GM12878 (cell line): ENCODE measurements at regions not wholly inside any gene's neighbourhood (a gene's known extent, or its start where the extent isn't known, plus 50 kb on each side); places are given as distances from the start of the nearest gene placed in this dataset.

Source experiments
- ATF3 ChIP-seq: IDR thresholded peaks from 2 replicates; pipeline ENCODE4 v1.6.1; 2011; ENCODE audit warnings: low read depth, mild to moderate bottlenecking, low read length, moderate library complexity, borderline replicate concordance; ENCODE audit errors: extremely low read depth
- BCL11A ChIP-seq: IDR thresholded peaks from 2 replicates; pipeline ENCODE4 v1.6.1; 2011; ENCODE audit warnings: low read depth, low read length
- CBFB ChIP-seq: IDR thresholded peaks from 2 replicates; pipeline ENCODE4 v1.6.1; 2016; ENCODE audit warnings: antibody characterized with exemption, low read depth
- NR2C1 ChIP-seq: fragments of 450-650 bp; IDR thresholded peaks from 2 replicates; pipeline ENCODE4 v1.6.1; 2017; ENCODE audit warnings: antibody characterized with exemption, mild to moderate bottlenecking, moderate library complexity
- RFX5 ChIP-seq: IDR thresholded peaks from 2 replicates; pipeline ENCODE4 v1.6.1; 2011; ENCODE audit warnings: low read depth, low read length, improper control_type of control experiment
- ZBTB11 ChIP-seq: fragments of 450-650 bp; formaldehyde crosslinking; IDR thresholded peaks from 2 replicates; pipeline ENCODE4 v1.5.0; 2022; ENCODE audit warnings: mild to moderate bottlenecking, missing genetic modification characterization
- ZBTB4 ChIP-seq: fragments of 450-650 bp; formaldehyde crosslinking; IDR thresholded peaks from 2 replicates; pipeline ENCODE4 v1.4.0; 2022; ENCODE audit warnings: mild to moderate bottlenecking, moderate library complexity

GRCh38 chr10:34001831-34002230 lies 667.4 kb upstream of the NRP1 start (continued):
- no peak for TF ChIP-seq ZBTB4 (CRISPR knock-in tag)
- TF ChIP-seq RFX5, result no peak
- no peak for TF ChIP-seq ATF3
- TF ChIP-seq BCL11A, result no peak
- TF ChIP-seq ZBTB11 (CRISPR knock-in tag), result no peak
- TF ChIP-seq NR2C1, result no peak
- TF ChIP-seq CBFB, result no peak
- TF ChIP-seq, all 136 proteins: peak for 0
